ENCODE measurements at regions not wholly inside any gene's neighbourhood (a gene's known extent, or its start where the extent isn't known, plus 50 kb on each side); places are given as distances from the start of the nearest gene placed in this dataset.

DNA sequence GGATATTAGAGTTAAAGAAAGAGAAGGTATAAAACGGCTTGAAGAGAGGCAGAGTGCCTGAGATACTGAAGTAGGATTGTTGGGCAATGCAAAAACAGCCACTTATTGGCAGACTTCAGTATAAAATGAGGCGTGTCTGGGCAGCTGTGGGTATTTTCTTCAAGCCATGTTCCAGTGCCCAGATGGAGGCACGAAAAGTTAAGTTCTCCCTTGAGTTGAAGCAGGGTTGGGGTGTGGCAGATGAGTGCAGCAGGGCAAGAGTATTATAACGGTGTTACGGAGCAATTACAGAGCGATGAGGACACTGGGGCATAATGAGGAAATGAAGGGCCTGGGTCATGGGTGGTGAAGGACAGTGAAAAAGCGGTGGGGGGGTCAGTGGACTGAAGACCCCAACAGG lies 73.7 kb upstream of the CREB3L1 start:
- TF ChIP-seq, protein P1, sequence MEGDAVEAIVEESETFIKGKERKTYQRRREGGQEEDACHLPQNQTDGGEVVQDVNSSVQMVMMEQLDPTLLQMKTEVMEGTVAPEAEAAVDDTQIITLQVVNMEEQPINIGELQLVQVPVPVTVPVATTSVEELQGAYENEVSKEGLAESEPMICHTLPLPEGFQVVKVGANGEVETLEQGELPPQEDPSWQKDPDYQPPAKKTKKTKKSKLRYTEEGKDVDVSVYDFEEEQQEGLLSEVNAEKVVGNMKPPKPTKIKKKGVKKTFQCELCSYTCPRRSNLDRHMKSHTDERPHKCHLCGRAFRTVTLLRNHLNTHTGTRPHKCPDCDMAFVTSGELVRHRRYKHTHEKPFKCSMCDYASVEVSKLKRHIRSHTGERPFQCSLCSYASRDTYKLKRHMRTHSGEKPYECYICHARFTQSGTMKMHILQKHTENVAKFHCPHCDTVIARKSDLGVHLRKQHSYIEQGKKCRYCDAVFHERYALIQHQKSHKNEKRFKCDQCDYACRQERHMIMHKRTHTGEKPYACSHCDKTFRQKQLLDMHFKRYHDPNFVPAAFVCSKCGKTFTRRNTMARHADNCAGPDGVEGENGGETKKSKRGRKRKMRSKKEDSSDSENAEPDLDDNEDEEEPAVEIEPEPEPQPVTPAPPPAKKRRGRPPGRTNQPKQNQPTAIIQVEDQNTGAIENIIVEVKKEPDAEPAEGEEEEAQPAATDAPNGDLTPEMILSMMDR (IDR thresholded peaks at IDR 0.05; ENCODE audit: insufficient read depth, low read depth, low read length), result no peak
- no peak for TF ChIP-seq EZH2 (IDR thresholded peaks at IDR 0.05; ENCODE audit: insufficient read depth, low read length)
